Stromal cell of bone marrow (primary cell): ENCODE measurements at regions not wholly inside any gene's neighbourhood (a gene's known extent, or its start where the extent isn't known, plus 50 kb on each side); places are given as distances from the start of the nearest gene placed in this dataset.

Experiments used
- DNase-seq: peaks from one replicate; pipeline ENCODE4 v3.0.0-alpha.2; 2012; ENCODE audit warnings: low read depth

- no peak for DNase-seq
These were observed 518.5 kb downstream of the FGF9 start for GRCh38 chr13:22189176-22190048.

DNA sequence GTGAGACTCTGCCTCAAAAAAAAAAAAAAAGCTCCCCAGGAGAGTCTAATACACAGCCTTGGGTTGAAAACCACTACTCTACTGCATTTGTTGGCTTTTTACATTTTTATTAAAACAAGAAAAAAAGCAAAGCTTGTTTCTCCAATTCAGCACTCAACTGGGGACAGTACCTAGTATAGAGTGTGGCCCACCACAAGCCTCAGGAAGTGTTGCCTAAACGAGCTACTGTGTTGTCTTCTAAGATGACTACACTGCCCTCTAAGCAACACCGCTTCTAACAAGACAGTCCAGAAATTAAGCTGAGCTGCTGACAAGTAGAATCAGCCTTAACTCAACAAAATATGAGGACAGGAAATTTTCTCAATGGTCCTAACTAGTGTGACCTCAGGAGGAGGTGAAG is 522.2 kb downstream of the FGF9 start:
- DNase-seq = no peak

- no peak for DNase-seq
These were observed 523.4 kb downstream of the FGF9 start for GRCh38 chr13:22194106-22194805.

DNA sequence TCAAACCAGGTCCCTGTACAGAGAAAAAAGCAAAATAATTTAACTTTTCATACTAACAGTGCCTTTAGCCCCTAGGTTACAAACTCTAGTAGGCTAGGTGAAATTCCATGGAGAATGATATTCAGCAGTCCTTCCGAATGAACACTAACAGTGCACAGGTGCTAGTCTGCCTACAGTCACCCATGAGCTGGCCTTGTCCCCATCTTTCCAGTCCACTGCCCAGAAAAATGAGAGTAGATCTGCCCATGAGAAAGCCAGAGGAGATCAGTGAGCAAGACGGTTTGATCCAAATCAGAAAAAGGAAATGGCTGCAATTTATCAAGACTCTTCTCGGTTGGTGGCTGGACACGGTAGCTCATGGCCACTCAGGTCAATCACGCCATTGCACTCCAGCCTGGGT is 524.9 kb downstream of the FGF9 start:
- no peak for DNase-seq

DNA sequence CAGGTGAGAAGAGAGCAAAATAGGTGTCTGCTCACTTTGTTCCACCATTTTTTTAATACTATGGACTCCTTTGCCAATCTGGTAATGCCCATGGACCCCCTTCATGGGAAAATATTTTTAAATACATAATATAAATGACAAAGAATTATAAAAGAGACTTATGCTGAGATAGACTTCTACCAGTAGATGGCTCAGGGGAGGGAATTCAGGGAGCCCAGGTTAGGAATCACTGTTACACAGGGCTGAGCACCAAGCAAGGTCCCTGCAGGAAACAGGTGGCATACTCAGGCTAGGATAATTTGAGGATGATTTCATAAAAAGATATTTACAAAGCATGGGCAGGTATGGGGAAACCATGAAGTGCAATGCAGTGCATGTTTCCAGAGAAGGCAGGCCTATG is 525.9 kb downstream of the FGF9 start:
- no peak for DNase-seq

GRCh38 chr13:22198001-22198400 is 527.1 kb downstream of the FGF9 start:
- DNase-seq = no peak

GRCh38 chr13:22198641-22199217 is 527.9 kb downstream of the FGF9 start:
- no peak for DNase-seq

GRCh38 chr13:22200440-22200839 is 529.6 kb downstream of the FGF9 start:
- DNase-seq = no peak

DNA sequence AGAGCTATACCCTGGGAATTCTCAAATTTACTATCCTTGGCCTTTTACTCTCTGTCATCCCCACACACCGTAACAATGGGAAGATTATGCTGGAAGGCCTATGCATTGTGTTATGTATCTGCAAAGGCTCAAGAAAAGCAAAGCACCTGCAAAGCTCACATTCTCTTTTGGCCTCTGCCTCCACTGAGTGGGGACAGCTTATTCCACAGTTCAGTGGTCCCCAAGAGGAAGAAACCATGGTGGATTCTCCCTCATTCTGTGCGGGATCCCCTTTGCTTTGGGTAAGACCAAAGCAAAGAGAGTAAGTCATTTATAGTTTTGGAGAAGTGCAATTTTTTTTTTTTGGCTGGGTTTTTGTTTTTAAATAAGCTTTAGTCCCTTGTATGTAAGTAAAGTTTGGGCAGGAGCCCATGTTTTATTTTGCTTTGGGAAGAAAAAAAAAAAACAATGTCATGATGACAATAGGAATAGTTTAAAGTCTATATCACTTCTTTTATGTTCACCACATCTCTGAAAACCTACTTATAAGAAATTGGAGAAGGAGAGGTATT is 530.6 kb downstream of the FGF9 start:
- DNase-seq = no peak

GRCh38 chr13:22210134-22210930 is 539.5 kb downstream of the FGF9 start:
- DNase-seq = no peak

- DNase-seq = no peak
These were observed 541.0 kb downstream of the FGF9 start for GRCh38 chr13:22211876-22212275.

DNA sequence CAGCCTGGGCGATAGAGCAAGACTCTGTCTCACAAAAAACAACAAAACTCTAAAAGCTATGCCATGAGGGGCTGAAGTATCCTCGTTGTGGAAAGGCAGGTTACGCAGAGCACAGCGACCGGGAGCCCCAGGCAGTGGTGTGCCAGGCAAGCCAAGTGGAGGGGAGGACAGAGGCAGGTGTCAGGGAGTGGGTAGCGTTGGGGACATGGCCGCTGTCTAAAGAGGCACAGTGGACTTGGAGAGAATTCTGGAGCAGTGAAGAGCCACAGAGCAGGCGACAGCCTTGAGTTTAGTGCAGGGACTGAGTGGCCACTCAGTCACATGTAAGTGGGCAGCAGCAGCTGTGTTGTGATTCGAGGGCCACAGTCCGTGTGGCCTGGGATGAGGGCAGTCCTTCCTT is 541.7 kb downstream of the FGF9 start:
- DNase-seq = no peak

- no peak for DNase-seq
These were observed 543.3 kb downstream of the FGF9 start for GRCh38 chr13:22214184-22214583.

- DNase-seq = no peak
These were observed 547.9 kb downstream of the FGF9 start for GRCh38 chr13:22218797-22219196.

DNA sequence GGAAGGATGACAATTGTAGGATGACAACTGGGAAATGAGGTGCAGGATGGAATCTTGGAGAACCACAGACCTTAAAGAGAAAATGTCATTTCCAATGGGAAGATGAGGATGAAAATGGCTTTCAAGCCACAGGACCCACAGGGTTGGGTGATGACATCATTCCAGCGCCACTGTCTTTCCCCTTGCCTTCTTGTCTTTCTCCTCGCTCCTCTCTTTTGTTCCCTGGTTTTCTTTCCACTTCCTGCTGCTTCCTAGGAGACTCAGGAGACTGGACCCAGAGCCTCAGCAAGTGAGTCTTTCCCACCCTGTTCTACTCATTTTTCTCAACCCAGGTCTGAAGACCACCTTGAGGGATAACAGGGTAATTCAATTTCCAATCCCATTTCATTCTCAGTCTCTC is 548.8 kb downstream of the FGF9 start:
- no peak for DNase-seq

DNA sequence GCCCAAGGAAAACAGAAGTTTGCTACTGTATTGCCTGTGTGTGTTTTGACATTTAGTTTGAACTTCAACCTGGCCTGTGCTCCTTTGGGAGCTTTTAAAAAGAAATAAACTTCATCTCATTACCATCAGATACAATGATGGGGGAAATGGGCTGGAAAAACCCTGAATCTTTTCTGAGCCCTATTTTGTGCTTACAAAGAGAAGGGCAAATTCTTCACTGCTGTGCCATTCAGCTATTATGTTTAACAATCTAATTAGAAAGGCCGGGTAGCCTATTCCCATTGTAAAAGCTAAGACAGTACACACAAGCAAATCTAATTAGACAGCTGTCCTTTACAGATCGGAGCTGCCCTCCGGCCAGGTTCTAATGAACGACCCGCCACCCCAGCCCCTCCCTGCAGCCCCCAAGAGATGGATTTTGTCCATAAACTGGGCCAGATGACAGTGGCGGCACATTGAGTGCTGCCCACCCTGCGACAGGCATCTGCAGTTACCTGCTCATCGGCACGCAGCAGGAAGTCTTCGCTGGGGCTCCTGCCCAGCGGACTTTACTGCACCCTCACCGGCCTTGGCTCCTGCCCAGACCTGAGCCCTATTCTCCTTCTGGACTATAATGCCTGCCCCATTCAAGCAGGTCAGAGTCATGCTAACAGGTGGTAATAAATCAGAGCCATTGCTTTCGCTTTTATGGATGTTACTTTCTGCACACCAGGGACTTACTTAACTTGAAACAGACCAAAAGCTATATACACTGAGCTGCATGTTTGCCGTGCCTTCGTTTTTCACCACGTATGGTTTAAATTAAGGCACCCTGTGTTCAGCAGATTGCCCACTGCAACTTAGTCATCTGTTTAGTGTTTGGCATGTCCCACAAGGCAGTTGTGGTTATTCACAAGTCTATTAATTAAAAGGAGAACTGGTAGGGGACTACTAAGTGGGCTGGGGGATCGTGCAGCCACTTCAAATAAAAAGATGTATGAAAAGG is 549.6 kb downstream of the FGF9 start:
- DNase-seq = no peak

- DNase-seq = no peak
These were observed 552.5 kb downstream of the FGF9 start for GRCh38 chr13:22223411-22223810.

DNA sequence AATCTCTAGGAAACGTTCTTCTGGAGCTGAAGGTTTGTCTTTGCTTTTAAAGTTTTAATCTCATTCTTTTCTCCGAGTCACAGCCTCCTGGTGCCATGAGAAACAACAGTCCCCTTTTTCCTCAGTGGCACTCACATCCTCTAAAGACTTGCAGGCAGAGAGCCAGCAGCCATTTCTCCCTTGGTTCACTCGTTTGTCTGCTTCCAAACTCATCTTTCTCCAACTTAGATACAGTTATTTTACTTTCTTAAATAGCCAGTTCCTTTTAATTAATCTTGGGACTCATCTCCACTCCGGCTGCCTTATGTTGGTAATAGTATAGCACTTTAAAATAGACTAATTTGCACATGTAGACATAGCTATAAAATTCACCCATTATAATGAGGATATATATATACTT is 555.2 kb downstream of the FGF9 start:
- no peak for DNase-seq

DNA sequence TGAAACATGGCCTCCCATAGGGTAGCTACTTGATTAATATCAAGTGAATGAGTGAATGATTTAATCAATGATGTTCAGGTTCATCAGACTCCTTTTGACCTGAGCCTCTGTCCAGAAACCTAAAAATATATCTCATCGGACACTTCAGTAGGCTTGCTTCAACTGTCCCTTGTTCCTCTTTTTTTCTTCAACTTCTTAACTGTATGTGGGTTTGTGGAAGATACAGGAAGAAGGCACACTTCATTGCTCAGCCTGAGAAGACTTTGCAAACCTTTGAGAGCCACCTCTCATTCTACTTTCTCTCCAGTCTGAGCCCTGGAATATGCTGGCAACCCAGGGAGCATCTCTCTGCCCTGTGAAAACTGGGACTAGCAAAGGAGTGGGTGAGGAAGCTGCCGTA is 557.0 kb downstream of the FGF9 start:
- DNase-seq = no peak

- no peak for DNase-seq
These were observed 559.0 kb downstream of the FGF9 start for GRCh38 chr13:22229916-22230315.

- DNase-seq = no peak
These were observed 561.3 kb downstream of the FGF9 start for GRCh38 chr13:22232186-22232585.
